Caco-2 (cell line): ENCODE measurements at regions not wholly inside any gene's neighbourhood (a gene's known extent, or its start where the extent isn't known, plus 50 kb on each side); places are given as distances from the start of the nearest gene placed in this dataset.

Experiments
- BruUV-seq: library from RNA; stranded (reverse); fragments of 400-500 nt; replicated peaks from 2 replicates; lab custom pipeline; 2021; lab: Mats Ljungman, UMichigan
- CTCF ChIA-PET: fragments of 300-600 bp; sonication (Branson Sonifier 250); formaldehyde crosslinking; loops from one replicate; lab custom pipeline; 2022; ENCODE audit warnings: antibody characterized with exemption; lab: Charles Lee
- POLR2A ChIA-PET: fragments of 300-600 bp; sonication (Branson Sonifier 250); formaldehyde crosslinking; loops from one replicate; lab custom pipeline; 2022; ENCODE audit warnings: antibody characterized with exemption; lab: Charles Lee
- DNase-seq, 2 experiments: peaks; one replicate each; pipeline versions ENCODE4 v3.0.0 to v3.0.0-alpha.2; 2020 to 2022
- H3K27me3 ChIP-seq: replicated peaks from 2 replicates; pipeline ENCODE4 v1.6.0; 2011; ENCODE audit warnings: low read length; ENCODE audit not compliant: control insufficient read depth, insufficient read depth
- H3K36me3 ChIP-seq: 2 replicates; pipeline ENCODE4 v1.5.1; 2011; ENCODE audit warnings: low read length; ENCODE audit not compliant: control insufficient read depth, insufficient read depth
- H3K4me1 ChIP-seq: fragments of 250-450 bp; sonication (Bioruptor Pico); 2 replicates; pipeline ENCODE4 v1.5.1; 2020; ENCODE audit warnings: mild to moderate bottlenecking
- H3K4me3 ChIP-seq: 2 replicates; pipeline ENCODE4 v1.5.1; 2011; ENCODE audit warnings: low read depth, mild to moderate bottlenecking, control low read depth, low read length
- H3K9me3 ChIP-seq: fragments of 250-450 bp; sonication (Bioruptor Pico); 2 replicates; pipeline ENCODE4 v1.5.1; 2020; ENCODE audit warnings: mild to moderate bottlenecking, moderate library complexity
- H3K27ac Mint-ChIP-seq: one replicate; pipeline ENCODE4 v1.8.0; 2022; ENCODE audit warnings: mixed read lengths; ENCODE audit not compliant: unreplicated experiment
- H3K27me3 Mint-ChIP-seq: one replicate; pipeline ENCODE4 v1.8.0; 2022; ENCODE audit warnings: mixed read lengths; ENCODE audit not compliant: insufficient read depth, unreplicated experiment
- H3K36me3 Mint-ChIP-seq: one replicate; pipeline ENCODE4 v1.8.0; 2022; ENCODE audit warnings: mild to moderate bottlenecking, mixed read lengths; ENCODE audit not compliant: insufficient read depth, unreplicated experiment
- H3K4me1 Mint-ChIP-seq: one replicate; pipeline ENCODE4 v1.8.0; 2022; ENCODE audit warnings: low read depth, mixed read lengths; ENCODE audit not compliant: unreplicated experiment
- H3K4me3 Mint-ChIP-seq: one replicate; pipeline ENCODE4 v1.8.0; 2022; ENCODE audit warnings: mild to moderate bottlenecking, moderate library complexity, mixed read lengths; ENCODE audit not compliant: unreplicated experiment
- H3K9me3 Mint-ChIP-seq: one replicate; pipeline ENCODE4 v1.8.0; 2022; ENCODE audit warnings: mixed read lengths; ENCODE audit not compliant: unreplicated experiment
- intact Hi-C: fragments of 100-400 bp; cut with micrococcal nuclease; formaldehyde crosslinking; loops from one replicate; pipeline ENCODE4 v1.10.0; 2022; ENCODE audit not compliant: unreplicated experiment
- TF ChIP-seq, protein P1 (sequence below), 2 experiments: fragments of 200-600 bp in 1 of 2; IDR thresholded peaks; 1 replicate in 1 of 2; 2 replicates in 1 of 2; pipeline versions ENCODE4 v1.5.1 to v1.8.0; 2011 to 2022; ENCODE audit warnings: antibody characterized with exemption in 1 of 2, control low read depth in 1 of 2, inconsistent platforms in 1 of 2, low read depth in 1 of 2, low read length in 1 of 2, mild to moderate bottlenecking in 1 of 2, moderate library complexity in 1 of 2; ENCODE audit not compliant: insufficient read depth in 1 of 2, severe bottlenecking in 1 of 2, unreplicated experiment in 1 of 2

DNA sequence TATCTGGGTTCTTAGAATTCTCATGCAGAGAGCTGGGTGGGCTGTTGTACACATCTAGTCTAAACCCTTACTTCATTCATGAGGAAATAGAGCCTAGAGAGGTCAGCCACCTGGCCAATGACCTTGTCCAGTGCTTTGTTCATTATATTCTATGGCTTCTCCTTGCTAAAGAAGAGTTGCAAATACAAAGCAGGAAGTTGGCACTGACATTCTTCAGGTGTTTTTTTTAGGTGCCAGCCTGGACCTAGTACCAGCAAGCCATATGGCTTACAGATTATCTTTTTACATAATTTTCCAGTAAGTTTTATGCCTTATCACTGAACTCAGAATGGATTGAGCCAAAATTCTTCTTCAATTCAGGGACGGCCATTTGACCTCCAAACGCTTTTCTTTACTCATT is 54.7 kb upstream of the PGM2 start:
- Mint-ChIP-seq H3K36me3 (no peaks in the 10 kb centered on the region), H3K27ac (no peak overlapping the region), H3K4me3 (no peak overlapping the region), H3K4me1 (no peaks in the 10 kb centered on the region), H3K27me3 (no peaks in the 10 kb centered on the region), H3K9me3 (no peaks in the 10 kb centered on the region)
- BruUV-seq: no TSS peak
- no peak overlapping the region for H3K4me3 ChIP-seq
- no peaks in the 10 kb centered on the region for H3K27me3 ChIP-seq
- intact Hi-C loops: no loop called here
- no peaks in the 10 kb centered on the region for H3K9me3 ChIP-seq
- H3K4me1 ChIP-seq: no peaks in the 10 kb centered on the region
- no peaks in the 10 kb centered on the region for H3K36me3 ChIP-seq
- TF ChIP-seq, protein P1, sequence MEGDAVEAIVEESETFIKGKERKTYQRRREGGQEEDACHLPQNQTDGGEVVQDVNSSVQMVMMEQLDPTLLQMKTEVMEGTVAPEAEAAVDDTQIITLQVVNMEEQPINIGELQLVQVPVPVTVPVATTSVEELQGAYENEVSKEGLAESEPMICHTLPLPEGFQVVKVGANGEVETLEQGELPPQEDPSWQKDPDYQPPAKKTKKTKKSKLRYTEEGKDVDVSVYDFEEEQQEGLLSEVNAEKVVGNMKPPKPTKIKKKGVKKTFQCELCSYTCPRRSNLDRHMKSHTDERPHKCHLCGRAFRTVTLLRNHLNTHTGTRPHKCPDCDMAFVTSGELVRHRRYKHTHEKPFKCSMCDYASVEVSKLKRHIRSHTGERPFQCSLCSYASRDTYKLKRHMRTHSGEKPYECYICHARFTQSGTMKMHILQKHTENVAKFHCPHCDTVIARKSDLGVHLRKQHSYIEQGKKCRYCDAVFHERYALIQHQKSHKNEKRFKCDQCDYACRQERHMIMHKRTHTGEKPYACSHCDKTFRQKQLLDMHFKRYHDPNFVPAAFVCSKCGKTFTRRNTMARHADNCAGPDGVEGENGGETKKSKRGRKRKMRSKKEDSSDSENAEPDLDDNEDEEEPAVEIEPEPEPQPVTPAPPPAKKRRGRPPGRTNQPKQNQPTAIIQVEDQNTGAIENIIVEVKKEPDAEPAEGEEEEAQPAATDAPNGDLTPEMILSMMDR (IDR thresholded peaks at IDR 0.05; ENCODE audit: insufficient read depth in 1 of 2, low read depth in 1 of 2, low read length in 1 of 2, severe bottlenecking in 1 of 2, unreplicated experiment in 1 of 2): no peak
- DNase-seq: no peak
- ChIA-PET CTCF (no interaction called here), POLR2A (no interaction called here)

DNA sequence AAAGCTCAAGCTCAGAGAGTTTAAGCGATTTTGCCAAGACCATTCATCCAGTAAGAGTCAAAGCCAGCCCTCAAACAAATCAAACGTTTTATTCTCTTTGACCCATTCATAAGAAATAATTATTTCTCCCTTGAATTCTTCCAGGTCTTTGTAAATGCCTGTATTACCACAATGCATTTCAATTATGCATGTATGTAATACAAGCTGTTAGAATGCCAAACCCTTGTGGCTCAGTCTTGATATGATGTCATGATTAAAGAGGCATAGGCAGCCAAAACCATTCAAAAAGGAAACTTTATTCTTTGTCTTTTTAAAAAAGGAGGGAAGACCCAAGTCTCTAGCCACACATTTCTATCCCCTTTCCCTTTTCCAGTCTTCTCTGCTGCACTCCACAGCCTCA is 56.5 kb upstream of the PGM2 start:
- Mint-ChIP-seq H3K4me1 (no peaks in the 10 kb centered on the region), H3K9me3 (no peaks in the 10 kb centered on the region), H3K36me3 (no peaks in the 10 kb centered on the region), H3K27me3 (no peaks in the 10 kb centered on the region), H3K4me3 (no peak overlapping the region), H3K27ac (no peak overlapping the region)
- no TSS peak for BruUV-seq
- ChIA-PET CTCF (no interaction called here), POLR2A (no interaction called here)
- no peaks in the 10 kb centered on the region for H3K36me3 ChIP-seq
- H3K4me3 ChIP-seq: no peak overlapping the region
- no peaks in the 10 kb centered on the region; the same call in 1 of the 2 replicates for H3K4me1 ChIP-seq
- TF ChIP-seq, protein P1 (IDR thresholded peaks at IDR 0.05; ENCODE audit: insufficient read depth in 1 of 2, low read depth in 1 of 2, low read length in 1 of 2, severe bottlenecking in 1 of 2, unreplicated experiment in 1 of 2): no peak
- H3K27me3 ChIP-seq: no peaks in the 10 kb centered on the region
- intact Hi-C loops: no loop called here
- no peak for DNase-seq
- no peaks in the 10 kb centered on the region for H3K9me3 ChIP-seq

DNA sequence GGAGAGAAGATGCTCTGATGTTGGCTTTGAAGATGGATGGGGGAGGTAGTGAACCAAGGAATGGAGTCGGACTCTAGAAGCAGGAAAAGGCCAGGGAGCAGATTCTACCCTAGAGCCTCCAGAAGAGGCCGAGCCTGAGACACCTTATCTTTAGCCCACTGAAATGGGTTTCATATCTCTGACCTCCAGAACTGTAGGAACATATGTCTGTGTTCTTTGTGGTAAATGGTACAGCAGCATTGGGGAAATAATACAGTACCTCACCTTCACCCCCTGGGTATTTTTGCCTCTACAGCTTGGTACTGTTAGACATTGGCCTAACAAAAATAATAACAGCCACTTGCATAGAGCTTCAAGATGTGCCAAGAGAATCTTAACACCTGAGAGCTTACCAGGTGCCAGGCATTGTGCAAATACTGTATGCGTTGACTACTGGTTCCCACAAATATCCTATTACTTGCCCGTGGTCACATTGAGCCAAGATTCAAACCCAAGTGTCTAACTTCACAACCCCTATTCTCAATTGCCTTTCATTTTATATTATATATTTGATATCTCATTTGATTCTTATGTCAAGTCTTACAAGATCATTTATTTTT is 57.0 kb upstream of the PGM2 start:
- intact Hi-C loops: no loop called here
- H3K36me3 ChIP-seq: no peaks in the 10 kb centered on the region
- CTCF ChIA-PET: no interaction called here
- no peaks in the 10 kb centered on the region; the same call in 1 of the 2 replicates for H3K4me1 ChIP-seq
- no peaks in the 10 kb centered on the region for H3K27me3 ChIP-seq
- TF ChIP-seq, protein P1 (IDR thresholded peaks at IDR 0.05; ENCODE audit: insufficient read depth in 1 of 2, low read depth in 1 of 2, low read length in 1 of 2, severe bottlenecking in 1 of 2, unreplicated experiment in 1 of 2): no peak
- no peaks in the 10 kb centered on the region for H3K27me3 Mint-ChIP-seq
- no peak for DNase-seq
- no peaks in the 10 kb centered on the region for H3K9me3 ChIP-seq
- H3K9me3 Mint-ChIP-seq: no peaks in the 10 kb centered on the region
- H3K4me1 Mint-ChIP-seq: no peaks in the 10 kb centered on the region
- BruUV-seq: no TSS peak
- H3K4me3 Mint-ChIP-seq: no peak overlapping the region
- H3K4me3 ChIP-seq: no peak overlapping the region
- no peak overlapping the region for H3K27ac Mint-ChIP-seq
- POLR2A ChIA-PET: no interaction called here
- no peaks in the 10 kb centered on the region for H3K36me3 Mint-ChIP-seq
